GM12878 (cell line): ENCODE measurements at regions not wholly inside any gene's neighbourhood (a gene's known extent, or its start where the extent isn't known, plus 50 kb on each side); places are given as distances from the start of the nearest gene placed in this dataset.
"Not testable (repeated sequence)": the region's sequence is repeated elsewhere in the genome, so short reads cannot be mapped to it uniquely, and the experiment has no call there.

Experiments used
- CBX3 ChIP-seq: fragments of 200-600 bp; sonication (generic); IDR thresholded peaks from 2 replicates; pipeline ENCODE4 v1.6.1; 2016; ENCODE audit warnings: low read depth, borderline replicate concordance
- POLR2A ChIP-seq: IDR thresholded peaks from 2 replicates; pipeline ENCODE4 v1.6.1; 2011; ENCODE audit warnings: low read depth, mild to moderate bottlenecking, low read length
- TF ChIP-seq, protein P1 (sequence below), 3 experiments: IDR thresholded peaks in 2 of 3; conservative IDR thresholded peaks in 1 of 3; 2 replicates each; pipeline ENCODE4 v1.5.1; 2011; ENCODE audit warnings: low read depth in 3 of 3, low read length in 3 of 3, mild to moderate bottlenecking in 3 of 3, control low read depth in 2 of 3, moderate library complexity in 2 of 3, inconsistent platforms in 1 of 3, mixed read lengths in 1 of 3; ENCODE audit not compliant: control insufficient read depth in 2 of 3, insufficient read depth in 1 of 3; ENCODE audit errors: extremely low read depth in 1 of 3
- TF ChIP-seq, protein P2 (sequence below): IDR thresholded peaks from 2 replicates; pipeline ENCODE4 v1.6.1; 2012; ENCODE audit warnings: low read depth, low read length, improper control_type of control experiment

DNA sequence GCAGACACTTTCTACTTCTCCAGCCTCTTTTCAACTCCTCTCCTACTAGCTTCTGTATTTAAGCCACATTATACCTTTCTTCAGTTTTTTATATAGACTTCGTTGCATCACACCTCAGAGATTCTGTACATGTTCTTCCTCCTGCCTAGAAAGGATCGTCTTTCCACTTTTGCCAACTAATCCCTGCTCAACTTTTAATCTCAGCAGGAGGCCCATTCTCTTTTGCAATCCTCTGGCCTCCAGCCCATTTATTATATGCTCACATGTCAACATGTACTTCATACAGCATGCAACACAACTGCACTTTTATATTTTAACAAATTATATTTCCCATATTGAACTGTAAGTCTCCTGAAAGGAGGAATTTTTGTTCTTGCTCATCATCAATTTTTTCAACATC lies 476.5 kb upstream of the SMIM31 start:
- TF ChIP-seq, protein P1, sequence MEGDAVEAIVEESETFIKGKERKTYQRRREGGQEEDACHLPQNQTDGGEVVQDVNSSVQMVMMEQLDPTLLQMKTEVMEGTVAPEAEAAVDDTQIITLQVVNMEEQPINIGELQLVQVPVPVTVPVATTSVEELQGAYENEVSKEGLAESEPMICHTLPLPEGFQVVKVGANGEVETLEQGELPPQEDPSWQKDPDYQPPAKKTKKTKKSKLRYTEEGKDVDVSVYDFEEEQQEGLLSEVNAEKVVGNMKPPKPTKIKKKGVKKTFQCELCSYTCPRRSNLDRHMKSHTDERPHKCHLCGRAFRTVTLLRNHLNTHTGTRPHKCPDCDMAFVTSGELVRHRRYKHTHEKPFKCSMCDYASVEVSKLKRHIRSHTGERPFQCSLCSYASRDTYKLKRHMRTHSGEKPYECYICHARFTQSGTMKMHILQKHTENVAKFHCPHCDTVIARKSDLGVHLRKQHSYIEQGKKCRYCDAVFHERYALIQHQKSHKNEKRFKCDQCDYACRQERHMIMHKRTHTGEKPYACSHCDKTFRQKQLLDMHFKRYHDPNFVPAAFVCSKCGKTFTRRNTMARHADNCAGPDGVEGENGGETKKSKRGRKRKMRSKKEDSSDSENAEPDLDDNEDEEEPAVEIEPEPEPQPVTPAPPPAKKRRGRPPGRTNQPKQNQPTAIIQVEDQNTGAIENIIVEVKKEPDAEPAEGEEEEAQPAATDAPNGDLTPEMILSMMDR (IDR thresholded peaks at IDR 0.05 in 2 of 3, conservative IDR thresholded peaks at IDR 0.05 in 1 of 3; ENCODE audit: control insufficient read depth in 2 of 3, extremely low read depth in 1 of 3, insufficient read depth in 1 of 3, low read depth in 3 of 3, low read length in 3 of 3), result not testable (repeated sequence)
- TF ChIP-seq, protein P2, sequence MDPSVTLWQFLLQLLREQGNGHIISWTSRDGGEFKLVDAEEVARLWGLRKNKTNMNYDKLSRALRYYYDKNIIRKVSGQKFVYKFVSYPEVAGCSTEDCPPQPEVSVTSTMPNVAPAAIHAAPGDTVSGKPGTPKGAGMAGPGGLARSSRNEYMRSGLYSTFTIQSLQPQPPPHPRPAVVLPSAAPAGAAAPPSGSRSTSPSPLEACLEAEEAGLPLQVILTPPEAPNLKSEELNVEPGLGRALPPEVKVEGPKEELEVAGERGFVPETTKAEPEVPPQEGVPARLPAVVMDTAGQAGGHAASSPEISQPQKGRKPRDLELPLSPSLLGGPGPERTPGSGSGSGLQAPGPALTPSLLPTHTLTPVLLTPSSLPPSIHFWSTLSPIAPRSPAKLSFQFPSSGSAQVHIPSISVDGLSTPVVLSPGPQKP, result not testable (repeated sequence)
- TF ChIP-seq CBX3, POLR2A: not testable (repeated sequence)
